H54 (cell line): ENCODE measurements at regions not wholly inside any gene's neighbourhood (a gene's known extent, or its start where the extent isn't known, plus 50 kb on each side); places are given as distances from the start of the nearest gene placed in this dataset.
A peak's percentile ranks its signal among the peaks of the same experiment; 100 is the strongest.

Experiments
- DNase-seq: peaks from one replicate; pipeline ENCODE4 v3.0.0; 2011; ENCODE audit warnings: low spot score, mixed read lengths; ENCODE audit not compliant: insufficient read length
- FAIRE-seq: peaks from 3 replicates; lab custom pipeline; 2011; peaks lifted over from hg19 to GRCh38; lab: Jason Lieb, UNC
- POLR2A ChIP-seq: IDR thresholded peaks from 2 replicates; pipeline ENCODE4 v1.6.1; 2011; ENCODE audit warnings: low read depth, mild to moderate bottlenecking, low read length

DNA sequence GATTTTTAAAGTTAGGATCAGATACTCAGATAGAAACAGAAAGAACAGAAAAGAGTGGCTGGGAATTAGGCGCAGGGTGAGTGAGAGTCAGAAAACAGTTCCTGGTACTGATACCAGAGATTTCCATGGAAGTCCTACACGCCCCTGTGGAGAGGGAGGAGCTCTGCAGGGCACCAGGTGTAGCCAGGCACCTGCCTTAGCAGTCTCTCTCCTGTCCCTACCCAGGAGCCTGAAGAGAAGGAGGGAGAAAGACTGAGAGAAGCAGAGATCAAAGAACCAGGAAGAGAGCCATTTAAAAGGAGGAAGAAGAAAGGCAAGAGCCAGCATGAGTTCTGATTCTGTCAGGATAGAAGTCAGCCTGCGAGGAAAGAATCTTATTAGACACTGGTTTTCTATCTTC, 65.0 kb downstream of the CBLN1 start:
- TF ChIP-seq POLR2A = no peak
- no peak for FAIRE-seq
- DNase-seq = no peak

DNA sequence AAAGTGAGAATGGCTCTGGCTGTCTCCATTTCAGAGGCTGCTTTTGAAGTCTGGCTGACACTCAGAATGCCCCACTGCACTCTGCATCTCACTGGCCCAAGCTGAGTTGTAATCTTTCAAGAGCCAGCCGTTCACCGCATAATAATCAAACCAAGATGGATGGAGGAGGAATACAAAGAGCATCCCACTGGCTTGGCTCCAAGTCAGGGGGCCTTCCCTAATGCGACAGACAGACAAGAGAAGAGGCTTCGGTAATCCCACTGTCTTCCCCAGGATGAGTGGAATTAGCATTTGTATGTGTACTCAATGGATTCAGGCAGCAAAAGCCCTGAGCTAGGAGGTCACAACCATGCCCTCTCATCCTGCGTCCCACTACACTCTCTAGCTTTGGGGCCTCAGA, 68.0 kb downstream of the CBLN1 start:
- FAIRE-seq (no peak), DNase-seq (no peak)
- TF ChIP-seq POLR2A = no peak

DNA sequence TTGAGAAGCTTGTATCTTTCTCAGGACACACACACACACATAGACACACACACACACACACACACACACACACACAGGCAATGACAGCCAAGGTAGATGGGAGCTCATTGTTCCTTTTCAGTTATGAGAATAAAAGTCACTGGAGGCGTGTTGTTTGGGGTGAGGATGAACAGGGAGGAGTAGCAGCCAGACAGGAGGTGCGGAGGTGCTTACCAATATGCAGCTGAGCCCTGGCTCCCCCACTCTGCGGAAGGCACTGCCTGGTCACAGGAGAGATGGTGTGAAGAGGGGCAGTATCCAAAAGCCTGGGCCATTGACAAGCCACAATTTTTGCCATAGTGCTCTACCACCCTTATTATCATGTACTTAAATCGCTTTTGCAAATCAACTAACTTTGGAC, 77.4 kb downstream of the CBLN1 start:
- DNase-seq (no peak), FAIRE-seq (no peak)
- TF ChIP-seq POLR2A = no peak

DNA sequence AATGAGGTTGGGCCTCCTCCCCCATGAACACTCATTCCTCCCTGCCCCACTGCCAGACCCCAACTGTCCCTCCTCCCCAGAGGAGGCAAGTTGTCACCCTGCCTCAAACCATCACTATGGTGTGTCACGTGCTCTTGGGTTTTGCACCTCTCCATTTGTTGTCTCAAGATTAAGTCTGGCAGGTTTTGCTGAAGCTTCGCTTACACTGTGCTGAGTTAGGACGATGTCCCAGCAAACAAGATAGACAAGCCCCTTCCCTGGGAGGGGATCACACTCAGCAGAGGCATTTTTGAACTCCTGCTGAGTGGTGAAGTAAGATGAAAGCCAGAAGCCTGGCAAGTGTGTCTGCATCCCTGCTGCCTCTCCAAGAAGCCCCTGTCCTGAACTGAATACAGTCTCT, 78.3 kb downstream of the CBLN1 start:
- TF ChIP-seq POLR2A = no peak
- no peak for FAIRE-seq
- no peak for DNase-seq

DNA sequence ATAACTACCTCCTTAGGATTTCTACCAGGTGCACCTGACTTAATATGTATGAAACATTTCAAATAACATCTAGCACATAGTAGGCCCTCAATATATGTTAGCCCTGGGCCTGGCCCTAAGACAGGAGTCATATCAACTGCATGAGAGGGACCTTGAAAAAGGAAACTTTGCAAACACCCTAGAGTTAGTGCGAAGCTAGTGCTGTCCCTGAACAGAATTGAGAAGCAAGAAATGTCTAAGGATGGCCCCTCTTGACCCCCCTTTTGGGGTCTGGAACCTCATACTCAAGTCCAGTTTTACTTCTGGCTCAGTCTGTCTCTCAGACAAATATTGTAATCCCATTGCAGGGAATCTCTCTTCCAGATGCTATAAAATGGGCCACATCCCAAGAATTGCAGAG, 80.5 kb downstream of the CBLN1 start:
- FAIRE-seq = no peak
- DNase-seq = no peak
- no peak for TF ChIP-seq POLR2A

DNA sequence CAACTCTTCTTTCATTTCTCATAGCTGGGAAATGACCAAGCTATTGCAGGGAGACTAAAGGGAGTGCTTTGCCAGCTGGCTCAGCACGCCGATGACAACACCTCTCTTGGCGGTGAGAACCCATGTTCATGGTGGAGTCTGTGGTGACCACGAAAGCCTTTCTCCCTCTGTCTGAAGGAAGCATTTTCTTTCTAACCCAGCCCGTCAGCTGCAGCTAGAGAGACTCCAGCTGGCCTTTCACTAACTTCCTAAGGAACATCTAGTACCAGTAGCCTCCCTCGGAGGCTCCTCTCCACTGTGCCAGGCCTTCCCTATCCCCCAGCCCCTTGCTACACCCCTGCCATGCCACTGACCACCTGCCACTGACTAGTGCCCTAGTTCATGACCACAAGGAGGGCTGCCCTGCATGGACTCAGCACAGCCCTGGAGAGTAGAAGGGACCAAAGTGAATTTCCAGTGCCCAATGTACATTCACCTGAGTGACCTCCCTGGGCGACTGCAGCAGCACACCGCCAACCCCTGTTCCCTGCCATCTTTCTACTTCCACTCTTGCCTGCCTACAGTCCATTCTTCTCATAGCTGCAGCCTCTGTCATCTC, 81.3 kb downstream of the CBLN1 start:
- FAIRE-seq (no peak), DNase-seq (no peak)
- no peak for TF ChIP-seq POLR2A

DNA sequence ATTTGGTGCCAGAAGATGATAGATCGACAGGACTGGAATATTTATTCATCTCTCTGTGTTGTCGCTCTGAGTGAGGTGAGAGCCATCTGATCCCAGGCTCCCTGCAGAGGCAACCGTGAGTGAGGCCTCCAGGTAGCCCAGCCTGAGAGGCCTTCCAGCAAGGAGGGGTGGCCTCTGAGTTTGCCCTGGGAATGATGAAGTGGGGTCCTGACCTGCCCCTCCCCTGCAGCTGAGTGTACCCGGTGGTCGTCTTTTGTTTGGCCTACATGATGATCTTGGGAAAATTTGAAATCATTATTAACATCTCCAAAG, 86.4 kb downstream of the CBLN1 start:
- DNase-seq (no peak), FAIRE-seq (no peak)
- TF ChIP-seq POLR2A = no peak

DNA sequence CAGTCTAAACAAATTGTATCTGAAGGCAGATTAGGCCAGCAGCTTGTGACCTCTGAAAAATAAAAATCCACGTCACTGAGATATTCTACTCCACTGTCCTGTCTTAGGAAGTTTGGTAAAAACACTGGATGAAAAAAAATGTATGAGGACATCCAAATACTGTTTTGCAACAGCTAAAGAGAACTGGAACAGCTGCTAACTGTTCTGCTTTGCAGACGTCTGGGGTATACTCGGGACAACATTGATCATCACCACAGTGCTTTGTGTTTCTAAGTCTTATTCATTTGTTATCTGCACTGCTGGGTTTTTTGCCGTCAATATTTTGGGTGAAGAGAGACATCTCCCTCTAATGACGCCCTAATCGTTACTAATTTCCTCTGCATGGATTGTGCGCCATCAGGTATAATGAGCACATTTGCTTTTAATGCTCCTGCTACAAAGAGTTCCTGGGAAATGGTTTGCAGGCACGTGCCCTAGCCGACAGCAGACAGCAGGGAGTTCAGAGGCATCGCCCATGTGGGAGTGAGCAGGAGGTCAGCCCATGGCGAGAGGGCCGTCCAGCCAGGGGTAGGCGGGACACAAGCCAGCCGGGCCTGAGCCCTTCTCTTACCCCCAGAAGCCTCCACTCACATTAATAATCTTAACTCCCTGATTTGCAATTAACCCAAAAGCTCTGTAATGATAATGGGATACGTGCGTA, 87.0 kb downstream of the CBLN1 start:
- FAIRE-seq = no peak
- no peak for TF ChIP-seq POLR2A
- no peak for DNase-seq

DNA sequence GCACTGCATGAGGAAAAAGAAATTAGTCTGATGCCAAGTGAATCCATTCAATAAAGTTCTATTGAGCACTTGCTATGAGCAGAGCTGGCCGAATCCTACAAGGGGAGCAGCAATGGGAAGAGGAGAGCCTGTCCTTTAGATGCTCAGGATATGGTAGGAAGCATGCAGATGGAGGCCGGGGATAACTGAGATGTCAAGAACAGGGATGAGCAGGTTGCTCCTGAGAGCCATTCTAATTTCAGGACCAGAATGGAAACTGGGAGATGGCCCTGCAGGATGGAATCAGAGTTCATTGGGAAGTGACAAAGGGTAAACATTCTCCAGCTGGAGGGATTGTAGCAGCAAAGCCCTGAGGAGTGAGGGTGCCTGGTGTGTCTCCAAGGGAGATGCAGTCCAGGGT, 88.0 kb downstream of the CBLN1 start:
- DNase-seq (no peak), FAIRE-seq (no peak)
- no peak for TF ChIP-seq POLR2A

DNA sequence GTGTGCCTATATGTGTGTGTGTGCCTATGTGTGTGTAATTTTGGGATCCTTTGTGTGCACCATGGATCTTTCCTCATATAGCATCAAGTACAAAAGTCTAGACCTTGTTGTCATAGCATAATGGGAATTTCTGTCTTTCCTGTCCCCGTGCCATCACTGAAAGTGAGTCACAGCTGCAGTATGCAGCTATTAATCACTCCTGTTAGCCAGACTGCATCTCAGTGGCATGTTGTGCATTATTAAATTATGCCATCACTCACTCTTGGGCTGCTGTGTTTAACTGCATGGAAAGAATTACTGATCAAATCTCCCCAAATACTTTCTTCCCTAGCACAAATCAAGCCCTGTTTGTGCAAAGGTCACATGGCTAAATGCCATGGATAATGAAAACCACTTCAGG, 92.4 kb downstream of the CBLN1 start:
- peak; percentile 11 for DNase-seq
- no peak for TF ChIP-seq POLR2A
- FAIRE-seq = no peak

DNA sequence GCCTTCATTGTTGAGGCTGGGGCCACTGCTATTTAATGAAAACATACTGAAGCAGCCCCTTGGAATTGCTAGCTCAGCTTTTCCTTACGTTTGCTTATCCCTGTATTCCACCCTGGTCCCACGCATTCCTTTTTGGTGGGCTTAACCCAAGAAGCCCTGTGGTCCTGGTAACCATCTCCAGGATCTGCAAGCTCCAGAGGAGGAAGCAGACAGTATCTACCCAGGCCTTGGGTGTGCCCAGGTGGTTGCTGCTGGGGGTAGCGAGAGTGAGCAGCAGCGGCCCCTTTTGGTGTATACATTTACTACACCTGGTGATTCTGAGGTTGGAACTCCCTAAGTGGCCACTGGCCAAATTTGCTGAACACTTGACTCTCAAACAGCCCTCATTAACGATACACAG, 97.7 kb downstream of the CBLN1 start:
- FAIRE-seq (peak; percentile 30), DNase-seq (peak; percentile 23)
- TF ChIP-seq POLR2A = no peak

DNA sequence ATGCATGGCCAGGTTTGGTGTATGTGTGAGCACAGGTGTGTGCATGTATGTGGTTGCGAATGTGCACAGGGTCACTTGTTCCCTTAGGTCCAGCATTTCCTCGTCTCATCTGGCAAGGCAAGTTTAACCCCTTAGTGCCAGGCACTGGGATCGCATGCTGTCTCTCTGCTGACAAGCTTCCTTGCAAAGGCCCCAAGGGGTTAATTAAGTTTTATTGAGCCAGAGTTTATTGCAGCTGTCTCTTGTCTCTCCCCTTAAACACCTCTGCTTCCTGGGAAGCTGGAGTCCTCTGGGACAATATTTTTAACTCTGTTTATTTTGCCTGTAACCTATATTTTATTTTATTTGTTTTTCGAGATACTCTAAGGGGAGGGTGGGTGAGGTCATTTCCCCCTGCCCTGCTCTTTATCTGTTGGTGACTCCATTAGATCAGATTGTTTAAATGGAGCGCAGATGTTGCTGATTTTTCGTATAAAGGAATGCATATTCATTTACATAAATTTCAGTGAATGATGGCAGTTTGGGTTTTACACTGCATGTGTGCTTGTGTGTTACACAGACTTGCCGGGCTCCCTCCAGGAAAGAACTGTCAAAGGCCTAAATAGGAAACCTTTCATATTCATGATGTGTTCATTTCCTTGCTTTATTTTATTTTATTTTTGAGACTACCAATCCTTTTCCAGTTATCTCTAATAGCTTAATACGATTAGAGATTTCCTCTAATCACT, 99.7 kb downstream of the CBLN1 start:
- TF ChIP-seq POLR2A = no peak
- DNase-seq (no peak), FAIRE-seq (no peak)

DNA sequence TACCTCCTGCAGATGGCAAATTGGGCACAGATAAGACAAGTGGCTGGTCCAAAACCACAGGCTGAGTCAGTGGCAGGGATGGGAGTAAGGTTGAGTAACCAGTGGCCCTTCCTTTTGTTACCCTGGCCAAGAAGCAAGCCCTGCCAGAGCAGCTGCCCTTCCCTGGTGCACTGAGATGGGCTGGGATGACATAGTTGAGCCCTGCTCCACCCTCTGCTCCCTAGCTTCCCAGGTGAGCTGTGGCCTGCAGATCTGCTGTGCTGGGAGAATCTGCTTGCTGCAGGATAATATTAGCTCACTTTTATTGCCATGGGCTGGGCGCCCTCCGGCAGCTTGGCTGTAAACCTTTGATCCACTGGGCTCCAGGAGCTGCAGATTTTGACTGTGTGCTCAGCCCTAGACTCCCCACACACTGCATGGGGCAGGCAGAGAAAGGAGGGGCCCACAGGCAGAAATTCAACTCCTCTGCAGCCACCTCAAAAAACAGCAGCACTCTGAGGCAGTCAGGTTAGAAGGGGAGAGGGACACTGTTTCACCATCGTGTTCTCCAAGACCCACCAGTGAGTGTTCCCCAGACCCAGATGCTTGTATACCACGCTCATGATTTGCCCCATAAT, 101.8 kb downstream of the CBLN1 start:
- no peak for TF ChIP-seq POLR2A
- DNase-seq = no peak
- no peak for FAIRE-seq

DNA sequence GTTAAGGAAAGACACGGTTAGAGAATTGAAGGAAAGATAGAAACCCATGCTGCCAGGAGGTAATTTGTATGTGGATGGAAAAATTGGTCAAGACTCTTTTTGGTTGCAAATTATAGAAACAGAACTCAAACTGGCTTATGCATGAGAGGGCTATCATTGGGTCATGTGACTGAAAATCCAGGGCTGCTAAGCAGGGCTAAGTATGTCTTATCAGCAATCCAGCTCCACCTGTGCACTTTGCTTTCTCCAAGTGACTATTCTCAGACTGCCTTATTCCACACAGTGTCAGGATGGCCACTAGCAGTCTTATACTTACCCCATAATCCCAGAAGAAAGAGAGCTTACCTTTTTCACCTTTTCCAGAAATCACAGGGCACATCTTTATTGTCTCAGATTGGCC, 113.5 kb downstream of the CBLN1 start:
- no peak for TF ChIP-seq POLR2A
- FAIRE-seq (no peak), DNase-seq (no peak)
